IMR-90 (cell line): ENCODE measurements at regions not wholly inside any gene's neighbourhood (a gene's known extent, or its start where the extent isn't known, plus 50 kb on each side); places are given as distances from the start of the nearest gene placed in this dataset.

Experiments used
- ATAC-seq: fragments of 200-7000 bp; cut with Tn5 transposase; 2 replicates; pipeline ENCODE4 v1.9.1; 2020; ENCODE audit warnings: low read depth, mild to moderate bottlenecking, moderate library complexity
- BruUV-seq: library from RNA; stranded (reverse); fragments of 400-500 nt; replicated peaks from 2 replicates; lab custom pipeline; 2021; lab: Mats Ljungman, UMichigan
- CTCF ChIA-PET: fragments of 300-600 bp; formaldehyde crosslinking; extraction: SDS; loops from one replicate; lab custom pipeline; 2021; ENCODE audit warnings: antibody characterized with exemption; lab: Yijun Ruan, JAX
- POLR2A ChIA-PET: fragments of 300-600 bp; sonication (Branson Sonifier 250); formaldehyde crosslinking; loops from one replicate; lab custom pipeline; 2022; ENCODE audit warnings: antibody characterized with exemption; ENCODE audit not compliant: unreplicated experiment; lab: Charles Lee
- DNase-seq: peaks from one replicate; pipeline ENCODE4 v3.0.0; 2013
- H2AFZ ChIP-seq: replicated peaks from 2 replicates; pipeline ENCODE3; 2013; ENCODE audit warnings: low read length, mild to moderate bottlenecking; ENCODE audit not compliant: poor library complexity
- H2AK5ac ChIP-seq: 2 replicates; pipeline ENCODE4 v1.6.1; 2013; ENCODE audit warnings: low read depth, low read length, inconsistent platforms
- H2AK9ac ChIP-seq: replicated peaks from 2 replicates; pipeline ENCODE3; 2013; ENCODE audit warnings: mild to moderate bottlenecking, low read depth, low read length, moderate library complexity; ENCODE audit not compliant: poor library complexity
- H2BK120ac ChIP-seq: 2 replicates; pipeline ENCODE4 v1.6.1; 2013; ENCODE audit warnings: low read depth, low read length, inconsistent platforms
- H2BK15ac ChIP-seq: 3 replicates; pipeline ENCODE4 v1.6.1; 2013; ENCODE audit warnings: low read depth, low read length, inconsistent platforms
- H2BK20ac ChIP-seq: 2 replicates; pipeline ENCODE4 v1.6.1; 2013; ENCODE audit warnings: low read depth, mild to moderate bottlenecking, inconsistent platforms, low read length, moderate library complexity
- H2BK5ac ChIP-seq: 2 replicates; pipeline ENCODE4 v1.6.1; 2013; ENCODE audit warnings: mild to moderate bottlenecking, low read depth, low read length, inconsistent platforms; ENCODE audit not compliant: poor library complexity, severe bottlenecking
- H3K14ac ChIP-seq: replicated peaks from 2 replicates; pipeline ENCODE4 v1.6.1; 2013; ENCODE audit warnings: low read depth, low read length, inconsistent platforms
- H3K18ac ChIP-seq: 2 replicates; pipeline ENCODE4 v1.6.1; 2013; ENCODE audit warnings: low read depth, low read length, control low read depth
- H3K23ac ChIP-seq: 2 replicates; pipeline ENCODE4 v1.6.1; 2013; ENCODE audit warnings: low read depth, low read length, inconsistent platforms
- H3K27ac ChIP-seq: 2 replicates; pipeline ENCODE4 v1.5.1; 2013; ENCODE audit warnings: mild to moderate bottlenecking, control low read depth, low read length; ENCODE audit not compliant: insufficient read depth
- H3K27me3 ChIP-seq: 2 replicates; pipeline ENCODE4 v1.6.1; 2013; ENCODE audit warnings: low read length; ENCODE audit not compliant: control insufficient read depth, insufficient read depth
- H3K36me3 ChIP-seq: 2 replicates; pipeline ENCODE4 v1.6.1; 2013; ENCODE audit warnings: low read length, mixed read lengths; ENCODE audit not compliant: control insufficient read depth, insufficient read depth
- H3K4ac ChIP-seq: 2 replicates; pipeline ENCODE4 v1.6.1; 2013; ENCODE audit warnings: low read depth, low read length, inconsistent platforms
- H3K4me1 ChIP-seq: 2 replicates; pipeline ENCODE4 v1.6.1; 2013; ENCODE audit warnings: low read length, mixed read lengths; ENCODE audit not compliant: control insufficient read depth, insufficient read depth
- H3K4me2 ChIP-seq: 2 replicates; pipeline ENCODE4 v1.6.1; 2013; ENCODE audit warnings: low read depth, mild to moderate bottlenecking, control low read depth, low read length, moderate library complexity
- H3K4me3 ChIP-seq: 2 replicates; pipeline ENCODE4 v1.5.1; 2013; ENCODE audit warnings: low read depth, mild to moderate bottlenecking, control low read depth, low read length, moderate library complexity; ENCODE audit not compliant: insufficient read depth
- H3K56ac ChIP-seq: 2 replicates; pipeline ENCODE4 v1.6.1; 2013; ENCODE audit warnings: low read length, inconsistent platforms; ENCODE audit not compliant: insufficient read depth; ENCODE audit errors: extremely low read depth
- H3K79me1 ChIP-seq, 2 experiments: 2 replicates each; pipeline ENCODE4 v1.6.1; 2013; ENCODE audit warnings: low read length in 2 of 2, inconsistent platforms in 1 of 2, low read depth in 1 of 2
- H3K9ac ChIP-seq: 2 replicates; pipeline ENCODE4 v1.6.1; 2013; ENCODE audit warnings: low read depth, low read length, control low read depth
- H3K9me1 ChIP-seq: 2 replicates; pipeline ENCODE4 v1.6.1; 2013; ENCODE audit warnings: low read length, inconsistent platforms; ENCODE audit not compliant: insufficient read depth
- H3K9me3 ChIP-seq: 2 replicates; pipeline ENCODE4 v1.6.1; 2013; ENCODE audit warnings: low read length; ENCODE audit not compliant: control insufficient read depth, insufficient read depth
- H4K20me1 ChIP-seq: 2 replicates; pipeline ENCODE4 v1.6.1; 2013; ENCODE audit warnings: low read length, inconsistent platforms; ENCODE audit not compliant: insufficient read depth
- H4K5ac ChIP-seq: 2 replicates; pipeline ENCODE4 v1.6.1; 2013; ENCODE audit warnings: mild to moderate bottlenecking, low read depth, low read length, control low read depth
- H4K8ac ChIP-seq, 2 experiments: 2 replicates each; pipeline ENCODE4 v1.6.1; 2013; ENCODE audit warnings: low read depth in 2 of 2, low read length in 2 of 2, control low read depth in 1 of 2, inconsistent platforms in 1 of 2
- H4K91ac ChIP-seq: 2 replicates; pipeline ENCODE4 v1.6.1; 2013; ENCODE audit warnings: low read depth, low read length, inconsistent platforms; ENCODE audit not compliant: insufficient read depth
- BHLHE40 ChIP-seq: fragments of 150-350 bp; IDR thresholded peaks from 2 replicates; pipeline ENCODE4 v1.6.1; 2016; ENCODE audit warnings: mild to moderate bottlenecking, low read depth, low read length
- MAFK ChIP-seq: IDR thresholded peaks from 2 replicates; pipeline ENCODE4 v1.6.1; 2012; ENCODE audit warnings: low read depth, low read length, improper control_type of control experiment
- WGBS, 2 experiments: methylation state at CpG; one replicate each; pipeline versions ENCODE4 v1.1.5 to v1.1.7; 2013; ENCODE audit warnings: missing lambda C conversion rate in 2 of 2; ENCODE audit not compliant: insufficient read length in 1 of 2; ENCODE audit errors: extremely low coverage in 2 of 2; 5-methylcytosine and 5-hydroxymethylcytosine counted together
- dilution Hi-C: fragments of 300-500 bp; cut with HindIII; formaldehyde crosslinking; loops from one replicate; pipeline ENCODE4 v1.14.3; 2018; ENCODE audit warnings: low sequenced_read_pairs; ENCODE audit not compliant: unreplicated experiment
- in situ Hi-C: fragments of 300-500 bp; cut with MboI; formaldehyde crosslinking; loops from 3 replicates; pipeline ENCODE4 v1.14.3; 2019; ENCODE audit warnings: low sequenced_read_pairs, inconsistent platforms, mixed read lengths
- intact Hi-C: fragments of 100-400 bp; cut with micrococcal nuclease; formaldehyde crosslinking; loops from 2 replicates; pipeline ENCODE4 v1.10.0; 2022

DNA sequence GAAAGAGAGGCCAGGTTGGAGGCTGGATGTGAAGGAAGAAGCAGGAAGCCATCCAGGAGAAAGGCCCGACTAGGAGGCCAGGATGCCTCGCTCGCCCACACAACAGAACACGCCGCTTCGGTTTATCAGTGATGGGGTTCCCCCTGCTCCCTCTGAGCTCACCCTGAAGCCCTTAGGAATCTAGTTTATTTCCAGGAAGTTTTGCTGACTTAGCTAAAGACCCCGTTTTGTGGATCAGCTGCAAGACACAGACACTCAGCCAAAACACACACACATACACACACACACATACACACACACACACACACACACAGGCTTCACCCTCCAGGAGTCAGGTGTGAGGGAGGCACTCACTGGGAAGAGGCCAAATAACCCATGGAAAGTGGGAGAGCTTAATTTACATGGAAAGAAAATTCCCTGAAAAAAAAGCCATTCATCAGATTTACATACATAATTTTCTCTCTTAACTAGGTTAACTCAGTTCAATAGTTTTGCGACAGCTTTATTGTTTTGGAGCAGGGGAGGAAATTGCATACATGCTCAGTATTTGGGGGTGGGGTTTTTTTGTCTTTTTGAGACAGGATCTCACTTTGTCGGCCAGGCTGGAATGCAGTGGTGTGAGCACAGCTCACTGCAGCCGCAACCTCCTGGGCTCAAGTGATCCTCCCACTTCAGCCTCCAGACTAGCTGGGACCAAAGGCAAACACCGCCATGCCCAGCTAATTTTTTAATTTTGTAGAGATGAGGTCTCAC, 92.7 kb upstream of the HAND1 start:
- Histone ChIP-seq H2BK120ac (no peak overlapping the region), H3K23ac (no peak overlapping the region), H3K4me2 (no peak overlapping the region), H3K4me3 (no peak overlapping the region), H3K9me1 (no peaks in the 10 kb centered on the region), H3K4ac (no peak overlapping the region), H2BK15ac (no peak overlapping the region), H2BK5ac (no peak overlapping the region), H2AK5ac (no peak overlapping the region), H3K56ac (no peak overlapping the region), H3K14ac (no peak overlapping the region), H4K5ac (no peak overlapping the region), H3K79me1 (no peaks in the 10 kb centered on the region), H4K8ac (no peak overlapping the region), H3K4me1 (no peaks in the 10 kb centered on the region), H2BK20ac (no peak overlapping the region), H3K36me3 (no peaks in the 10 kb centered on the region), H2AFZ (no peak overlapping the region), H3K18ac (no peak overlapping the region), H4K91ac (no peak overlapping the region), H3K9me3 (no peaks in the 10 kb centered on the region), H3K27me3 (peaks cover 37% of the 10 kb centered on the region), H3K9ac (no peak overlapping the region), H3K27ac (no peak overlapping the region), H2AK9ac (no peak overlapping the region), H4K20me1 (no peaks in the 10 kb centered on the region)
- intact Hi-C loops, result no loop called here
- DNase-seq (no peak), ATAC-seq (no peak)
- dilution Hi-C loops, result no loop called here
- WGBS, 2 experiments, result 60% methylated on average over 4 of the region's 11 CpGs; no CpG with 5 or more reads in 1 of the 2 experiments
- BruUV-seq, result no TSS peak
- ChIA-PET POLR2A (no interaction called here), CTCF (no interaction called here)
- in situ Hi-C loops, result no loop called here
- TF ChIP-seq BHLHE40, result no peak
- TF ChIP-seq MAFK, result peak; percentile 57
